Upper lobe of left lung (tissue), 4 donors: ENCODE measurements at regions not wholly inside any gene's neighbourhood (a gene's known extent, or its start where the extent isn't known, plus 50 kb on each side); places are given as distances from the start of the nearest gene placed in this dataset.

Experiments
- CTCF ChIP-seq, 6 experiments: fragments of 450-650 bp in 4 of 6; fragments of 200-600 bp in 2 of 6; sonication (generic) in 2 of 6; IDR thresholded peaks; one replicate each; pipeline ENCODE4 v1.5.1; 2016 to 2019; ENCODE audit warnings: antibody characterized with exemption in 6 of 6
- POLR2A ChIP-seq, 4 donors: fragments of 450-650 bp; IDR thresholded peaks; one replicate each; pipeline ENCODE4 v1.5.1; 2016 to 2017; ENCODE audit warnings: antibody characterized with exemption in 4 of 4, mild to moderate bottlenecking in 2 of 4
- POLR2AphosphoS5 ChIP-seq, 2 donors: sonication (generic); formaldehyde crosslinking; IDR thresholded peaks; one replicate each; pipeline ENCODE4 v1.5.1; 2017; ENCODE audit warnings: antibody characterized with exemption in 2 of 2

GRCh38 chr20:60257671-60258070, 299.4 kb downstream of the CDH26 start:
- TF ChIP-seq CTCF (IDR thresholded peaks at IDR 0.05) (no peak), POLR2A (IDR thresholded peaks at IDR 0.05) (no peak), POLR2AphosphoS5 (IDR thresholded peaks at IDR 0.05) (no peak)
